ENCODE measurements at regions not wholly inside any gene's neighbourhood (a gene's known extent, or its start where the extent isn't known, plus 50 kb on each side); places are given as distances from the start of the nearest gene placed in this dataset.

GRCh38 chr4:181078196-181078595 is 1165.0 kb upstream of the TENM3 start:
- H3K4me3 ChIP-seq (replicated peaks; ENCODE audit: low read depth, low read length) = no peak overlapping the region
- no peak for TF ChIP-seq CTCF (IDR thresholded peaks at IDR 0.05; ENCODE audit: low read length, missing control alignments)
- no peak for DNase-seq (ENCODE audit: low read depth)

GRCh38 chr4:181083757-181084361 is 1159.3 kb upstream of the TENM3 start:
- no peak for DNase-seq (ENCODE audit: low read depth)
- TF ChIP-seq CTCF (IDR thresholded peaks at IDR 0.05; ENCODE audit: low read length, missing control alignments) = no peak
- no peak overlapping the region for H3K4me3 ChIP-seq (replicated peaks; ENCODE audit: low read depth, low read length)

- no peak for DNase-seq (ENCODE audit: low read depth)
- no peak for TF ChIP-seq CTCF (IDR thresholded peaks at IDR 0.05; ENCODE audit: low read length, missing control alignments)
- H3K4me3 ChIP-seq (replicated peaks; ENCODE audit: low read depth, low read length) = no peak overlapping the region
Observed at GRCh38 chr4:181085557-181085956, 1157.6 kb upstream of the TENM3 start.

GRCh38 chr4:181105487-181105886 is 1137.7 kb upstream of the TENM3 start:
- DNase-seq (ENCODE audit: low read depth) = no peak
- TF ChIP-seq CTCF (IDR thresholded peaks at IDR 0.05; ENCODE audit: low read length, missing control alignments) = no peak
- no peak overlapping the region for H3K4me3 ChIP-seq (replicated peaks; ENCODE audit: low read depth, low read length)

GRCh38 chr4:181106398-181106797 is 1136.8 kb upstream of the TENM3 start:
- DNase-seq (ENCODE audit: low read depth) = no peak
- H3K4me3 ChIP-seq (replicated peaks; ENCODE audit: low read depth, low read length) = no peak overlapping the region
- TF ChIP-seq CTCF (IDR thresholded peaks at IDR 0.05; ENCODE audit: low read length, missing control alignments) = no peak

GRCh38 chr4:181108237-181108636 is 1135.0 kb upstream of the TENM3 start:
- TF ChIP-seq CTCF (IDR thresholded peaks at IDR 0.05; ENCODE audit: low read length, missing control alignments) = no peak
- DNase-seq (ENCODE audit: low read depth) = no peak
- no peak overlapping the region for H3K4me3 ChIP-seq (replicated peaks; ENCODE audit: low read depth, low read length)

GRCh38 chr4:181119186-181119585 is 1124.0 kb upstream of the TENM3 start:
- DNase-seq (ENCODE audit: low read depth) = no peak
- TF ChIP-seq CTCF (IDR thresholded peaks at IDR 0.05; ENCODE audit: low read length, missing control alignments) = no peak
- H3K4me3 ChIP-seq (replicated peaks; ENCODE audit: low read depth, low read length) = no peak overlapping the region
